Thyroid gland (tissue), 4 donors: ENCODE measurements at regions not wholly inside any gene's neighbourhood (a gene's known extent, or its start where the extent isn't known, plus 50 kb on each side); places are given as distances from the start of the nearest gene placed in this dataset.

ENCODE experiments used
- DNase-seq, 2 donors: peaks; one replicate each; pipeline ENCODE4 v3.0.0-alpha.2; 2019
- H3K27ac ChIP-seq, 3 donors: fragments of 200-600 bp; sonication (generic); 1 replicate in 2 of 3; 2 replicates in 1 of 3; pipeline ENCODE4 v1.5.1; 2016 to 2019; ENCODE audit warnings: mild to moderate bottlenecking in 1 of 3, moderate library complexity in 1 of 3
- H3K27me3 ChIP-seq: fragments of 200-600 bp; sonication (generic); one replicate; pipeline ENCODE4 v1.5.1; 2019
- H3K36me3 ChIP-seq, 2 donors: fragments of 200-600 bp; sonication (generic); one replicate each; pipeline ENCODE4 v1.5.1; 2016 to 2019
- H3K4me1 ChIP-seq, 2 donors: fragments of 200-600 bp; sonication (generic); one replicate each; pipeline ENCODE4 v1.5.1; 2017 to 2019
- H3K4me3 ChIP-seq, 3 donors: fragments of 200-600 bp; sonication (generic); replicated peaks in 1 of 3; 1 replicate in 2 of 3; 2 replicates in 1 of 3; pipeline ENCODE4 v1.5.1; 2016; ENCODE audit warnings: mild to moderate bottlenecking in 1 of 3
- H3K9me3 ChIP-seq: fragments of 200-600 bp; sonication (generic); one replicate; pipeline ENCODE4 v1.5.1; 2017
- POLR2A ChIP-seq, 2 donors: fragments of 450-650 bp; IDR thresholded peaks; one replicate each; pipeline ENCODE4 v1.6.1; 2017; ENCODE audit warnings: antibody characterized with exemption in 2 of 2, mild to moderate bottlenecking in 2 of 2, moderate library complexity in 1 of 2
- WGBS, 2 donors: methylation state at CpG; one replicate each; pipeline ENCODE4 v1.1.5; 2017; 5-methylcytosine and 5-hydroxymethylcytosine counted together
- intact Hi-C: fragments of 100-400 bp; cut with DNase I; formaldehyde crosslinking; loops from one replicate; pipeline ENCODE4 v1.15.1; 2023
- TF ChIP-seq, protein P1 (sequence below), 6 experiments: fragments of 200-600 bp in 3 of 6; fragments of 450-650 bp in 3 of 6; sonication (generic) in 3 of 6; IDR thresholded peaks; one replicate each; pipeline ENCODE4 v1.5.1; 2016 to 2019; ENCODE audit warnings: antibody characterized with exemption in 6 of 6, mild to moderate bottlenecking in 2 of 6, inconsistent platforms in 1 of 6, moderate library complexity in 1 of 6

DNA sequence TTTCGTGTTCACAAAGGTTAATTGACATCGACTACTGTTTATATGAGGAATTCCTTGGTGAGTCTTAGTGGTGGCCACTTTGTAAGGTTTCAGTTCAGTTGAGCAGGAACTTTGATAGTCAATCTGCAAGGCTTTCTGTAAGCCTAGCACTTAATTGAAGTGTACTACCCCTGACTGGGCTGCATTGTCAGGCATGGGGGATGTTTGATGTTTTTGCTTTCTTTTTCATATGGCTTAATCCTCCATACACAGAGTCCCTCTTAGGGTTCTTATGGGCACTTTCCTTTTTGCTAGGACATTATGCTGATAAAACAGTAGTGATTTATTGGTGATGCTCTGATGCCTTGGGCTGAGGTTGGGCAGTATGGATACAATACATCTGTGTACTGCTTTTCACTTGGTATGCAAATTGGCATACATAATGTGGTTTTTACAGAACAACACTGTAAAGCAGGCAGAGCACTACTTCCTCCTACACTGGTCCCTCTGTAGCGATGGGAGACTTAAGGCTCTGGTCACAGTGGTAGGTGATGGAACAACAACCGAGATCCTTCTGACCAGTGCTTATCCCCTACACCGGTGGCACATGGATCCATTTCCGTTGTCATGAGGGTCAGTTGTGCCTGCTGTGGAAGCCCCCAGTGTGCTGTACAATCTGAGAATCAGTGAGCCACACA, 261.0 kb downstream of the MFSD1 start:
- Histone ChIP-seq H3K4me1 (no peaks in the 10 kb centered on the region), H3K4me3 (no peak overlapping the region), H3K27me3 (no peaks in the 10 kb centered on the region), H3K27ac (no peak overlapping the region), H3K9me3 (no peaks in the 10 kb centered on the region), H3K36me3 (no peaks in the 10 kb centered on the region)
- intact Hi-C loops: no loop called here
- no peak for TF ChIP-seq POLR2A (IDR thresholded peaks at IDR 0.05)
- TF ChIP-seq, protein P1, sequence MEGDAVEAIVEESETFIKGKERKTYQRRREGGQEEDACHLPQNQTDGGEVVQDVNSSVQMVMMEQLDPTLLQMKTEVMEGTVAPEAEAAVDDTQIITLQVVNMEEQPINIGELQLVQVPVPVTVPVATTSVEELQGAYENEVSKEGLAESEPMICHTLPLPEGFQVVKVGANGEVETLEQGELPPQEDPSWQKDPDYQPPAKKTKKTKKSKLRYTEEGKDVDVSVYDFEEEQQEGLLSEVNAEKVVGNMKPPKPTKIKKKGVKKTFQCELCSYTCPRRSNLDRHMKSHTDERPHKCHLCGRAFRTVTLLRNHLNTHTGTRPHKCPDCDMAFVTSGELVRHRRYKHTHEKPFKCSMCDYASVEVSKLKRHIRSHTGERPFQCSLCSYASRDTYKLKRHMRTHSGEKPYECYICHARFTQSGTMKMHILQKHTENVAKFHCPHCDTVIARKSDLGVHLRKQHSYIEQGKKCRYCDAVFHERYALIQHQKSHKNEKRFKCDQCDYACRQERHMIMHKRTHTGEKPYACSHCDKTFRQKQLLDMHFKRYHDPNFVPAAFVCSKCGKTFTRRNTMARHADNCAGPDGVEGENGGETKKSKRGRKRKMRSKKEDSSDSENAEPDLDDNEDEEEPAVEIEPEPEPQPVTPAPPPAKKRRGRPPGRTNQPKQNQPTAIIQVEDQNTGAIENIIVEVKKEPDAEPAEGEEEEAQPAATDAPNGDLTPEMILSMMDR (IDR thresholded peaks at IDR 0.05): no peak
- WGBS, 2 donors: 76 to 80% methylated on average over 6 of the region's 6 CpGs
- no peak for DNase-seq

DNA sequence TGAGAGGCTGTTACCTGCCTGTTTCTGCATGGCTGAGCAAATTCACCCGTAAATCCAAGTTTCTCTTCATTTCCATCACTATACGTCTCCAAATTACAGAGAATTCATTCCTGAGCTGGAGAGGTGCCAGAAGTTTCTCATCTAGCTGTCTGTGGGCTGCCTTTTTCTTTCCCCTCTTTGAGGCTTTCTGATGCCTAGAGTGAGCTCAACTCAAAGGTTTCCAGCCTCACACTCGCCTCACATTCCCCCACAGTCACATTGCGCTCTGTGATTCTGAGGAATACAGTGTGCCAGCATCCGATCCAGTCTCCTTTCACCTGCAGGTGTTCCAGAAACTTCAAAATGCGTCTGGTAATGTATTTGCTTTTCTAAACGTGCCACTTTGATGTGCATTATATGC, 267.2 kb downstream of the MFSD1 start, which contains the start of gene IQCJ:
Gene IQCJ, plus strand, starts transcription at position 229 of the 400 bp plus-strand sequence.
- no peaks in the 10 kb centered on the region for H3K36me3 ChIP-seq
- no peak within 1 kb of the TSS for H3K27ac ChIP-seq
- WGBS, 2 donors: 30 to 38% methylated on average over 7 of the region's 7 CpGs
- no peak for TF ChIP-seq POLR2A (IDR thresholded peaks at IDR 0.05)
- TF ChIP-seq, protein P1 (IDR thresholded peaks at IDR 0.05): no peak
- H3K4me1 ChIP-seq: no peaks in the 10 kb centered on the region
- no peaks in the 10 kb centered on the region for H3K9me3 ChIP-seq
- DNase-seq: no peak
- H3K27me3 ChIP-seq: no peaks in the 10 kb centered on the region
- intact Hi-C loops: no loop called here
- H3K4me3 ChIP-seq: no peak within 1 kb of the TSS

DNA sequence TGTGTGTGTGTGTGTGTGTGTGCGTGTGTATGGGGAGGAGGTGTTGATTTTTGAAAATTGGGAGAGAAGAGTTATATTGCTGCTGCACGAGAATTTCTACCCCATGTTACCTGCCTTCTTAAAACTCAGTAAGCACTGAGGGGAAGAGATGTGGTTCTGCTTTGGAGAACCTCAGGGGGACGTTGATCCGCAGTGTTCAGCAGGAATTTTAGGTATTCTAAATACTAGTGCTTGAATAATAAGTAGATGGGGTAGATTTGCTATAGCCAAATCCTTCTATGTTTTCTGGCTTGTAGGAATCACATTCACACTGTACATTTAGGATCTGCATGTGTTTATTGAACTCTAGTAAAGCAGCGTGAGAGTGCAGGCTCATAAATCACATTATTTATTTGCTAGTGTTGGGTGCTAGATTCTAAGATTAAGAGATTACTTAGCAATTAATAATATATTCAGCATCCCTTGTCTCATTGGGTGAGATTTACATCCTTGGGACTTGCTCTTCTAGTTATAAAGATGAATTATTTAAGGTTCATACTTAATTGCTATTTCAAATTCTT, 268.1 kb downstream of the MFSD1 start:
- 54 to 55% methylated on average over 5 of the region's 5 CpGs for WGBS, 2 donors
- H3K9me3 ChIP-seq: no peaks in the 10 kb centered on the region
- no peak overlapping the region for H3K4me3 ChIP-seq
- TF ChIP-seq, protein P1 (IDR thresholded peaks at IDR 0.05): no peak
- TF ChIP-seq POLR2A (IDR thresholded peaks at IDR 0.05): no peak
- DNase-seq: no peak
- H3K27me3 ChIP-seq: no peaks in the 10 kb centered on the region
- no peaks in the 10 kb centered on the region for H3K36me3 ChIP-seq
- H3K27ac ChIP-seq: no peak overlapping the region
- no peaks in the 10 kb centered on the region for H3K4me1 ChIP-seq
- intact Hi-C loops: no loop called here

DNA sequence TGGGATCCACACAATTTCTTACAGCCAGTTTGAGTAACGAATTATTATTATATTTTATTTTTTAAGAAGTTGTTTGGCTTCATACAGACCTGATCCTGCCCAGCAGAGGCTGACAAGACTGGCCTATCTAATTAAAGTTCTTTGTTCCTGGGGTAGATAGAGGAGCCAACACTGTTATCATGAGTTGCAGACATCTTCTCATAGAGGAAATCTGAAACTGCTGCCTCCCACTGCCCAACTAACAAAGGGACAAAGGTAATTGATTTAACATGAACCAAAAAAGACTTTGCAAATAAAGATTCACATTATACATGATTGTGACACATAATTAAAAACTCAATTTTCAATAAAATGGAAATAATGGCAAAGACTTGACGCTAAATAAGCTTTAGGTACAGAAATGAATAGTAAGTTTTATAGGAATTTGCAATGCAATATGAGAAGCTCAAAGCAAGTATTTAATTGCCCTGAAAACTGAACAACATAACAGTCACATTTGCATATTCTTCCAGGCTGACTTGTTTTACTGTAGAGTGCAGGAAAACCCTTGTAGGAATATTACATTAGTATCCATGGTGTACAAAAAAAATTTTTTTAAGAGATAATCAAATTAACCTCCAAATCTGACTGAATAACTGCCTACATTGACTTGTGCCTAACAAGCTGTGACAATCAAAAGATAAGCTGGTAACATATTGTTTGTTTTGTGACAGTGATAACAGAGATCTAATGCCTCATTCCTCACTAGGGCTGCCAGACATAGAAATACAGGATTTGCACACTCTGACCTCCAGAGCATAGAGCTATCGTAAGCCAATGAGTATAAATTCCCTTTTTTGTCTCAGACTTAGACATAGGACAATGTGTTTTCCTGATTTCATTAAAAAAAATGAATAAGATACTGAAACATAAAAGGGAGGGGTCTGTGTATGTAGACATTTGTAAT, 273.2 kb downstream of the MFSD1 start:
- TF ChIP-seq, protein P1 (IDR thresholded peaks at IDR 0.05): no peak
- no peak for TF ChIP-seq POLR2A (IDR thresholded peaks at IDR 0.05)

More for the DNA sequence above, 273.2 kb downstream of the MFSD1 start:
- intact Hi-C loops: no loop called here
- Histone ChIP-seq H3K4me1 (no peaks in the 10 kb centered on the region), H3K27me3 (no peaks in the 10 kb centered on the region), H3K9me3 (no peaks in the 10 kb centered on the region), H3K27ac (no peak overlapping the region), H3K4me3 (no peak overlapping the region), H3K36me3 (no peaks in the 10 kb centered on the region)
- DNase-seq: no peak
- 78% methylated on average over 3 of the region's 3 CpGs for WGBS, 2 donors
